ENCODE measurements at regions not wholly inside any gene's neighbourhood (a gene's known extent, or its start where the extent isn't known, plus 50 kb on each side); places are given as distances from the start of the nearest gene placed in this dataset.

DNA sequence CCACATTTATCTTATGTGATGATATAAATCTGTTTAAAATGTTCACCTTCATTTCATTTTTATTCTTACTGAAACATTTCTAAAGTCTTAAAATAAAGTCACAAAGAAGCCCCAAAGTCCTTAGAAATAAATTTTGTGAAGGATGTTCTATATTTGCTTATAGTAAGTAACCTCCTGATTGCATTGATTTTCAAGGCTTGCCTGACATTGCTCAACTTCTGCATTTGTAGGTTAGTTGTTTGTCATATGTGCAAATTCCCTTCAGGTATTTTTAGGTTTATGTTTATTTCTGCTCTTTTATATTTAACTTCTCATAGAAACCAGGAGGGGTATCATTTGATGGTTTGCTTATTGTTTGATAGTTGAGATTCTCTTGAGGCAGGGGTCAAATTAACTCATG lies 417.8 kb downstream of the ARL4A start:
- TF ChIP-seq, protein P1, sequence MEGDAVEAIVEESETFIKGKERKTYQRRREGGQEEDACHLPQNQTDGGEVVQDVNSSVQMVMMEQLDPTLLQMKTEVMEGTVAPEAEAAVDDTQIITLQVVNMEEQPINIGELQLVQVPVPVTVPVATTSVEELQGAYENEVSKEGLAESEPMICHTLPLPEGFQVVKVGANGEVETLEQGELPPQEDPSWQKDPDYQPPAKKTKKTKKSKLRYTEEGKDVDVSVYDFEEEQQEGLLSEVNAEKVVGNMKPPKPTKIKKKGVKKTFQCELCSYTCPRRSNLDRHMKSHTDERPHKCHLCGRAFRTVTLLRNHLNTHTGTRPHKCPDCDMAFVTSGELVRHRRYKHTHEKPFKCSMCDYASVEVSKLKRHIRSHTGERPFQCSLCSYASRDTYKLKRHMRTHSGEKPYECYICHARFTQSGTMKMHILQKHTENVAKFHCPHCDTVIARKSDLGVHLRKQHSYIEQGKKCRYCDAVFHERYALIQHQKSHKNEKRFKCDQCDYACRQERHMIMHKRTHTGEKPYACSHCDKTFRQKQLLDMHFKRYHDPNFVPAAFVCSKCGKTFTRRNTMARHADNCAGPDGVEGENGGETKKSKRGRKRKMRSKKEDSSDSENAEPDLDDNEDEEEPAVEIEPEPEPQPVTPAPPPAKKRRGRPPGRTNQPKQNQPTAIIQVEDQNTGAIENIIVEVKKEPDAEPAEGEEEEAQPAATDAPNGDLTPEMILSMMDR (IDR thresholded peaks at IDR 0.05; ENCODE audit: low read depth, low read length): no peak
- TF ChIP-seq EZH2phosphoT487 (IDR thresholded peaks at IDR 0.05; ENCODE audit: low read depth): no peak
- H3K4me1 ChIP-seq (ENCODE audit: low read length): no peaks in the 10 kb centered on the region
- H3K36me3 ChIP-seq (replicated peaks; ENCODE audit: low read depth, low read length): no peaks in the 10 kb centered on the region
- no peaks in the 10 kb centered on the region for H3K9me3 ChIP-seq (ENCODE audit: insufficient read depth, low read length)
- H3K4me3 ChIP-seq (ENCODE audit: low read length): no peak overlapping the region
- H4K20me1 ChIP-seq (ENCODE audit: insufficient read depth, low read length): no peaks in the 10 kb centered on the region
- no peak overlapping the region for H2AFZ ChIP-seq (ENCODE audit: low read depth, low read length)
- no peak overlapping the region for H3K9ac ChIP-seq (ENCODE audit: low read length)
- H3K79me2 ChIP-seq (ENCODE audit: low read length): no peaks in the 10 kb centered on the region
- no peak overlapping the region for H3K4me2 ChIP-seq (ENCODE audit: low read length)
- H3K27me3 ChIP-seq (ENCODE audit: low read depth, low read length): no peaks in the 10 kb centered on the region
- H3K27ac ChIP-seq (ENCODE audit: low read length): no peak overlapping the region

DNA sequence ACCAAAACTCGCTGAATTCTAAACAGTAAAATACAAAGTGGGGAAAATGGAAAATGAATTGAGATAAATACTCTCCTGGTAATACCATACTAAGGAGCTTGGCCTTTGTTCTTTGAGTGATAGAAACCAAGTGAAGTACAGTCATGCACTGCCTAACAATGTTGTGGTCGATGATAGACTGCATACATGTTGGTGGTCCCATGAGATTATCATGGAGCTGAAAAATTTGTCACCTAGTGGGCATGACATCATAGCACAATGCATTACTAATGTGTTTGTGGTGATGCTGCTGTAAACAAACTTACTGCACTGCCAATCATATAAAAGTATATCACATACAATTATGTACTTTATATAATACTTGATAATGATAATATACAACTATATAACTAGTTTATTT lies 419.1 kb downstream of the ARL4A start:
- TF ChIP-seq, protein P1 (IDR thresholded peaks at IDR 0.05; ENCODE audit: low read depth, low read length): no peak
- no peak for TF ChIP-seq EZH2phosphoT487 (IDR thresholded peaks at IDR 0.05; ENCODE audit: low read depth)

DNA sequence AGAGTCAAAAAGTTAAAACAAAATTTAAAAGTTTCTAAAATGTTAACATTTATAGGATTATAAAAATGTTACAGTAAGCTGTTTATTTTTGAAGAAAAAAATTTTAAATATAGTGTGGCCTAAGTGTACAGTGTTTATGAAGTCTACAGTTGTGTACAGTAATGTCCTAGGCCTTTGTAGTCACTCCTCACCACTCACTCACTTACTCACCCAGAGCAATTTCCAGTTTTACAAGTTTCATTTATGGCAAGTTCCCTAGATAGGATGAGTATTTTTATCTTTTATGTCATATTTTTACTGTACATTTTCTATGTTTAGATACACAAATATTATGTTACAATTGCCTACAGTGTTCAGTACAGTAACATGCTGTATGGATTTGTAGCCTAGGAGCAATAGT lies 419.9 kb downstream of the ARL4A start:
- no peak overlapping the region for H3K27ac ChIP-seq (ENCODE audit: low read length)
- no peak overlapping the region for H3K4me3 ChIP-seq (ENCODE audit: low read length)
- no peak overlapping the region for H2AFZ ChIP-seq (ENCODE audit: low read depth, low read length)
- H4K20me1 ChIP-seq (ENCODE audit: insufficient read depth, low read length): no peaks in the 10 kb centered on the region
- H3K4me1 ChIP-seq (ENCODE audit: low read length): no peaks in the 10 kb centered on the region
- H3K27me3 ChIP-seq (ENCODE audit: low read depth, low read length): no peaks in the 10 kb centered on the region
- no peaks in the 10 kb centered on the region for H3K36me3 ChIP-seq (replicated peaks; ENCODE audit: low read depth, low read length)
- no peaks in the 10 kb centered on the region for H3K79me2 ChIP-seq (ENCODE audit: low read length)
- TF ChIP-seq, protein P1 (IDR thresholded peaks at IDR 0.05; ENCODE audit: low read depth, low read length): no peak
- no peak for TF ChIP-seq EZH2phosphoT487 (IDR thresholded peaks at IDR 0.05; ENCODE audit: low read depth)
- no peak overlapping the region for H3K4me2 ChIP-seq (ENCODE audit: low read length)
- H3K9ac ChIP-seq (ENCODE audit: low read length): no peak overlapping the region
- H3K9me3 ChIP-seq (ENCODE audit: insufficient read depth, low read length): no peaks in the 10 kb centered on the region

More for the DNA sequence above, 419.1 kb downstream of the ARL4A start:
- Histone ChIP-seq H2AFZ (ENCODE audit: low read depth, low read length) (no peak overlapping the region), H3K4me3 (ENCODE audit: low read length) (no peak overlapping the region), H4K20me1 (ENCODE audit: insufficient read depth, low read length) (no peaks in the 10 kb centered on the region), H3K27me3 (ENCODE audit: low read depth, low read length) (no peaks in the 10 kb centered on the region), H3K4me2 (ENCODE audit: low read length) (no peak overlapping the region), H3K79me2 (ENCODE audit: low read length) (no peaks in the 10 kb centered on the region), H3K9ac (ENCODE audit: low read length) (no peak overlapping the region), H3K36me3 (replicated peaks; ENCODE audit: low read depth, low read length) (no peaks in the 10 kb centered on the region), H3K27ac (ENCODE audit: low read length) (no peak overlapping the region), H3K4me1 (ENCODE audit: low read length) (no peaks in the 10 kb centered on the region), H3K9me3 (ENCODE audit: insufficient read depth, low read length) (no peaks in the 10 kb centered on the region)

DNA sequence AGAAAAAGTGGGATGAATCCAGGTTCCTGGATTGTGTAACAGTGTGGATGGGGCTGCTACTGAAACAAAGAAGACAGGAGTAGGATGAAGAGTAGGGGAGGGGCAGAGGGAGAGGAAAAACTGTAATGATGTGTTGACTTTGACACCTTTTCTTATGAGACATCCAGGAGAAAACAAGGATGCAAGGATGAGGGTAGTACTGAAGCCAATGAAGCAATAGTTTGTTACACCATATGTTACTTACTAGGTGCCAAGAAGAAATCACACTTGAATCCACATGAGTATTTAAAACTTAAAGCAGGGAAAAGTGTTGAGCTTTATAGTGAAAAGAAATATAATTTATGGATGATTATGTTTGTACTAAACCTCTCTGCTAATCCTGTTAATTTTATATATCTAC lies 420.6 kb downstream of the ARL4A start:
- Histone ChIP-seq H3K36me3 (replicated peaks; ENCODE audit: low read depth, low read length) (no peaks in the 10 kb centered on the region), H3K4me3 (ENCODE audit: low read length) (no peak overlapping the region), H3K27ac (ENCODE audit: low read length) (no peak overlapping the region), H3K4me1 (ENCODE audit: low read length) (no peaks in the 10 kb centered on the region), H4K20me1 (ENCODE audit: insufficient read depth, low read length) (no peaks in the 10 kb centered on the region), H3K27me3 (ENCODE audit: low read depth, low read length) (no peaks in the 10 kb centered on the region), H3K9me3 (ENCODE audit: insufficient read depth, low read length) (no peaks in the 10 kb centered on the region), H3K9ac (ENCODE audit: low read length) (no peak overlapping the region), H3K79me2 (ENCODE audit: low read length) (no peaks in the 10 kb centered on the region), H3K4me2 (ENCODE audit: low read length) (no peak overlapping the region), H2AFZ (ENCODE audit: low read depth, low read length) (no peak overlapping the region)
- no peak for TF ChIP-seq EZH2phosphoT487 (IDR thresholded peaks at IDR 0.05; ENCODE audit: low read depth)
- TF ChIP-seq, protein P1 (IDR thresholded peaks at IDR 0.05; ENCODE audit: low read depth, low read length): no peak

All from OCI-LY3 (cell line).